ENCODE measurements at regions not wholly inside any gene's neighbourhood (a gene's known extent, or its start where the extent isn't known, plus 50 kb on each side); places are given as distances from the start of the nearest gene placed in this dataset.
A peak's percentile ranks its signal among the peaks of the same experiment; 100 is the strongest.
"Not testable (repeated sequence)": the region's sequence is repeated elsewhere in the genome, so short reads cannot be mapped to it uniquely, and the experiment has no call there.

- not testable (repeated sequence) for DNase-seq (ENCODE audit: low read depth)
These were observed 85.1 kb upstream of the MAP4 start for GRCh38 chr3:48101301-48101650.

- no peak for DNase-seq (ENCODE audit: low read depth)
These were observed 76.1 kb upstream of the MAP4 start for GRCh38 chr3:48092270-48092669.

- DNase-seq (ENCODE audit: low read depth), result no peak
These were observed 74.1 kb upstream of the MAP4 start for GRCh38 chr3:48090166-48090939.

- DNase-seq (ENCODE audit: low read depth), result peak; percentile 79
These were observed 72.7 kb upstream of the MAP4 start for GRCh38 chr3:48088749-48089466.

GRCh38 chr3:48088056-48088748, 72.0 kb upstream of the MAP4 start:
- DNase-seq (ENCODE audit: low read depth), result no peak

- DNase-seq (ENCODE audit: low read depth), result peak; percentile 15
These were observed 70.5 kb upstream of the MAP4 start for GRCh38 chr3:48086705-48087104.

- DNase-seq (ENCODE audit: low read depth), result no peak
These were observed 68.7 kb upstream of the MAP4 start for GRCh38 chr3:48084929-48085328.

- no peak for DNase-seq (ENCODE audit: low read depth)
These were observed 68.0 kb upstream of the MAP4 start for GRCh38 chr3:48084170-48084569.

GRCh38 chr3:48082580-48083184, 66.5 kb upstream of the MAP4 start:
- DNase-seq (ENCODE audit: low read depth), result no peak

- peak; percentile 50 for DNase-seq (ENCODE audit: low read depth)
These were observed 61.6 kb upstream of the MAP4 start for GRCh38 chr3:48077815-48078214.

- no peak for DNase-seq (ENCODE audit: low read depth)
These were observed 53.8 kb upstream of the MAP4 start for GRCh38 chr3:48070030-48070429.

- DNase-seq (ENCODE audit: low read depth), result no peak
These were observed 53.1 kb upstream of the MAP4 start for GRCh38 chr3:48069339-48069738.

- no peak for DNase-seq (ENCODE audit: low read depth)
These were observed 52.7 kb upstream of the MAP4 start for GRCh38 chr3:48068886-48069285.

GRCh38 chr3:48068320-48068719, 52.1 kb upstream of the MAP4 start:
- DNase-seq (ENCODE audit: low read depth), result not testable (repeated sequence)

- DNase-seq (ENCODE audit: low read depth), result no peak
These were observed 51.1 kb upstream of the MAP4 start for GRCh38 chr3:48067271-48067670.

Measured in GM04503 (cell line).